Fibroblast of skin of right biceps (primary cell): ENCODE measurements at regions not wholly inside any gene's neighbourhood (a gene's known extent, or its start where the extent isn't known, plus 50 kb on each side); places are given as distances from the start of the nearest gene placed in this dataset.
"Not testable (repeated sequence)": the region's sequence is repeated elsewhere in the genome, so short reads cannot be mapped to it uniquely, and the experiment has no call there.

Source experiments
- DNase-seq: peaks from one replicate; pipeline ENCODE4 v3.0.0-alpha.2; 2013

DNA sequence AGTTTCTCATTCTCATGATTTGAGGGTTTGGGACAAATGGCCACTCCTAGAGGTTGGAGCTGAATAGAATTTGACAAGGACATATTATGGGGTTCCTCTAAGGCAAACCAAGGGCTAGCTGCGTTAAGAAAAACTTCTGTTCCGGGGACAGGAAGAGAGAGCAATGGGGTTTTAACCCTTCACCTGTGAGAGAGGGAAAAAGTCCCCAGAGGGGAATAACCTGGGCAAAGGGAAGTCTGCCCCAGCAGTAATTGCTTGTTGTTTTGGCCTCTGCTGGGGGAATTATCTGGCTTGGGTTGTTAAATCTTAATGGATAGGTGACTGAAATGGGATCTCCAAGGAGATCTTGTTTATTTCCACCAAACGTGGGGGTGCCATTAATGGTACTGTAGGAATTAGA lies 110.1 kb upstream of the MOCS2 start:
- DNase-seq, result no peak

DNA sequence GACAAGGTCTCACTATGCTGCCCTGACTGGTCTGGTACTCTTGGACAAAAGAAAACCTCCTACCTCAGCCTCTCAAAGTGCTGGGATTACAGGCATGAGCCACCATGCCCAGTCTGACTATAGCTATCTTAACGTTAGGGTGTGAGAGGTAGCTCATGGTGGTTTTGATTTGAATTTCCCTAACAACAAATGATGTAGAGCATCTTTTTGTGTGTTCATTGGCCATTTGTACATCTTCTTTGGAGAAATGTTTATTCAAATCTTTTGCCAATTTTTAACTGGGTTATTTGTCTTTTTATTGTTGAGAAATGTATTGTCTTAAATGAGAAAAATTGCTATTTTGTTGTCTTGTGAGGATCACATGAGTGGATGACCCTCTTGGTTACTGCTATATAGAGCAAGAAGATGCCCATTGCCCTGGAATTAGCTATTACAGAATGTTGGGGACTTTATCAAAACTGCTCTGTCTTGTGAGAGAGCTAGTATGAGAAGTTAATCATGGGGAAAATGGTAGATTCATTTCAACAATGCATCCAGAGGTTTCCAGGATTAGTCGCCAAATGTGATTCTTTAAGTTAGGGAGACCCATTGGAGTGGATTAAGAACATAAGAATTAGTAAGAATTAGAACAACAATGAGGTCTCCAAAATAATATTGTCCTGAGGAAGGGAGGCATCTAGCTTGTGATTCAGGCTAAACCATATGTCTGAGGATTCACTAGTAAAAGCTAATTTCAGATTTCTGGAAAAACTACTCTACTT lies 124.3 kb upstream of the MOCS2 start:
- peak; percentile 27 for DNase-seq

GRCh38 chr5:53236683-53237082 lies 127.1 kb upstream of the MOCS2 start:
- no peak for DNase-seq

- no peak for DNase-seq
Measured at GRCh38 chr5:53237876-53238275, 128.3 kb upstream of the MOCS2 start.

DNA sequence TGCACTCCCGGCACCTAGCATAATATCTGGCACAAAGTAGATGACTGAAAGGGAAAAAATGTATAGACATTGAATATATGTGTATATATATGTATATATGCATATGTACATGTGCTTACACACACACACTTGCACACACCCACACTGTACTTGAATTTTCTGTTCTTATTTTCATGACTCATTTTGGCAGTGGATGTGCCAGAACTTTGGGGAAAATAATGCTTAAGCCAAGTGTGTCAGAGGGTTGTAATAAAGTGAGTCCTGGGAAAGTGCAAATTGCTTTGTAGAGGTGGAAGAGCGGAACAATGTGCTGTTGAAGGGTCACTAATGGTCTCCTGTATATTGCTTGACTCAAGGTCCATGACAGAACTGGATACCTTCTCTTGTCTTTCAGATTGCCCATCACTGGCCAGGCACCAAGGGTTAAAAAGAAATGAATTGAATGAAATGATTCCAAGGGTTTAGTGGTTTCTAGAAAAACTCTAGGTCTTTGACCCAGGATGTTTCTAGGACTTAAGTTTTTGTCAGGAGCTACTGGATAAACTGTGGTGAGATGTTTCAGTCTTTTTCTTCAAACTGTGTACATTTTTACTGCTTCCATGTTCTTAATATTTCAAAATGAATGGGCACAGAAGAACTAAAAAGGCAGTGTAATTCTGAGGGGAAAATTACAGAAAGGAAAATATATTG lies 129.9 kb upstream of the MOCS2 start:
- peak; percentile 14 for DNase-seq

DNA sequence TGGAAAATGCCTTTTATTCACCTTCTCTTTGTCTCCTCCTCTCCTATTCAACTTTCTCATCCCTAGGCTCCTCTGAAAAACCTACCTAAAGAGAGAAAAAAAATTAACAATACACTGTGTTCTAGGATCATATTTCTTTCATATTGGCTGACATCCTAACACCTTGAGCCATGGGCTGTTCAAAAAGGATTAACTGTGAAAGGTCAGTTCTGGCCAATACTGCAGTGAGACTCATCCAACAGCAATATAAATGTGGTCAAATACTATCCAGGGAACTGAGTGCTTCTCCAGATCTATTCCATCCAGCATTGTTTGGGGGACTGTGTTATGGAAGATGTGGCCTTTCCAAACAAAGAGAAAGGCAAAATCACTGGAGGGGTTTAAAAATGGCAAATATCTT lies 131.1 kb upstream of the MOCS2 start:
- no peak for DNase-seq

DNA sequence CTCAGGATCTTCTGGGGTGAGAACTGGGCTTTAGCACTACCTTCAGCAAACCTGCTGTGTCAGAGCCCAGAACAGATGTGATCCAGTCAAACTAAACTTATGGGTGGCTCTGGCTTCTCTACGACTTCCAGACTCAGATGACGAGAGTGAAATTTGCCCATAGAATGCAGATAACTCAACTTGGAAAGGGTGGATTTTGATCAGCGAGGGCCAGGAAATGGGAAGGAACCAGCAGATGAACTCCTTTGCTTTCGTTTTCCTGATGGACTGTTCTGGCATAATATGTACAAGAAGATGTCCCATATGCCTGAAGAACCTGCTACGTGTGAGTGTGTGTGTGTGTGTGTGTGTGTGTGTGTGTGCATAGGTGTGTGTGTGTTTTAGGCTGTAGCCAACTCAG lies 132.0 kb upstream of the MOCS2 start:
- no peak for DNase-seq

GRCh38 chr5:53243403-53243802 lies 133.8 kb upstream of the MOCS2 start:
- no peak for DNase-seq

- DNase-seq, result peak; percentile 93
Measured at GRCh38 chr5:53246042-53246836, 136.7 kb upstream of the MOCS2 start.

DNA sequence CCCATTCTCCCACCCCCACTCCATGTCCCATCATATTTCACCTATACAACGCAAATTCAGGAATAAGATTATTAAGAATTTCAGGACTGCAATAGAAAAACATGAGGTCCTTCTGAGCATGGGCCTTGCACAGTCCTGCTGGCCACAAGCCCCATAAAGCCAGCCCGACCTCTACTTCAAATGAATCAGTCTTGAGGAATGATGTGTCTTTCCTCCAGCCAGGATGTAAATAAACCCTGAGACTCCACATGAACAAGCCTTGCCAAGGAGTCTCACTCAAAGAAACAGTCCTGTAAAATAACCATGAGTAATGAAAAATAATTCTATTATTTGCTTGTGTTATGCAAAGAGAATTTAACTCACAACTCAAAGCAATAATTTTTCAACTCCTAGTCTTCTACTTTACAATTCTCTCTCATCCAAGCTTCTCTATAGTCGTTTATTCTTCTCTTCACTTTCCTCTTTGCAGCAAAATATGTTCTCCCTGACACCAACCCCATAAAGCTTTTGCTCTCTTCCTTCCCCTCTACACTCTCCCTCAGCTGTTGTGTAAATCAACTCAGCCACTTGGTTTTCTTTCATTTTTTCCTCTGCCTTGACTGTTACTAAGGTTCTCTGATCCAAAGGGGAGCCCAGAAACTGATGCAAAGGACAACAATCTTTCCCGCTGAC lies 140.1 kb upstream of the MOCS2 start:
- peak; percentile 94 for DNase-seq

GRCh38 chr5:53250201-53250550 lies 140.6 kb upstream of the MOCS2 start:
- no peak for DNase-seq

- DNase-seq, result peak; percentile 82
Measured at GRCh38 chr5:53253421-53253871, 143.9 kb upstream of the MOCS2 start.

- DNase-seq, result peak; percentile 36
Measured at GRCh38 chr5:53256746-53257145, 147.2 kb upstream of the MOCS2 start.

DNA sequence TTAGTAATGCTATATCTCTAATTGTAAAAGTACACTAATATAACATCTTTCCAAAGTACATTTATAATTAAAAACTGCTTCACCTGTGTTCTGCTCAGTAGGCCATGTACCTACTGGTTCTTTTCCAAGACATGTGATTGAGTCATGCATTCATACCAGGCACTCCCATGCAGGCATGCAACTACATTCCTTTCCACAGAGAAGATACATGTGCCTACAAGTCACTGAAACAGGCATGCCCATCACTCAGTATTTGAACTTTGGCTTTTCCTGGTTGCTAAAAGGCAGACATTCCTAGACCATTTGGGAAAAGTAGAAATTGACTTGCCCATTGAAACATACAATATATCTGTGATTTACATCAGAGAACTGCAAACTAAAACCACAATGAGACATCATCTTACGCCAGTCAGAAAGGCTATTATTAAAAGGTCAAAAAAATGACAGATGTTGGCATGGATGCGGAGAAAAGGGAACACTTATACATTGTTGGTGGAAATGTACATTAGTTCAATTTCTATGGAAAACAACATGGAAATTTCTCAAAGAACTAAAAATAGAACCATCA lies 148.3 kb upstream of the MOCS2 start:
- peak; percentile 24 for DNase-seq

DNA sequence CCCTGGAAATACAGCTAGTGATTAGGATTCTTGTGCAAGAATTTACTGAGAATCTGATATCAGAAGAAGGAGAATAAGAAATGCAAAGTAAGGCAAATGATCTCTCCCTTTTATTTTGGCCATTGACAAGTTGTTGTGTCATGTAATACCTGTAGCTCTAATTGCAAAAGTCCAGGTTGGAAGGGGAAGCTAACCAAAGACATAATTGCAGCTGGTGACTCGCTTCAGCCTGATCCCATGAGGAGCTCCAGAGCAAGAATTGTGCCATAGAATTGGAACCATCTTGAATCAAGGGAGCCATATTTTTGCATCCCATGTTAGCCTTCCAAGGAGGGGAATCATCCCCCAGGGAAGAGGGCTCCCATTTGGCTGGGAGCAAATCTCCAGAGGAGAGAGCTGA lies 149.6 kb upstream of the MOCS2 start:
- no peak for DNase-seq

DNA sequence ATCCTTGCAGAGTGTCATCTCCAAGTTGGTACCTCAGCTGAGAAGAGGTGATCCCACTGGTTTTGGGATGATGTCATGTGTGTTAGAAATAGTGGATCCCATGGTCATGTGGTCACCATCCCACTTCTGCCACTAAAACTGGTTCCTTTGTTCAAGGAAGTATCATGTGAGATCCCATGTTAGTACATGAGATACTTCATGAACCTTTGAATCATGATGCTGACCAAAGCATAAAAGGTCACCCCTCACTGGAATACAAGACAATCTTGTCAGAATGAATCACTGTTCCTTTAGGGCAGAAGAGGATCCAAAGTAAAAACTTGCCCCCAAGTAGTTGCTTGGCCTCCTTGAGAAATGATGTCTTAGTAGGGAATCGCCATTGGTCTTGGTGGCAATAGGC lies 150.9 kb upstream of the MOCS2 start:
- DNase-seq, result no peak

DNA sequence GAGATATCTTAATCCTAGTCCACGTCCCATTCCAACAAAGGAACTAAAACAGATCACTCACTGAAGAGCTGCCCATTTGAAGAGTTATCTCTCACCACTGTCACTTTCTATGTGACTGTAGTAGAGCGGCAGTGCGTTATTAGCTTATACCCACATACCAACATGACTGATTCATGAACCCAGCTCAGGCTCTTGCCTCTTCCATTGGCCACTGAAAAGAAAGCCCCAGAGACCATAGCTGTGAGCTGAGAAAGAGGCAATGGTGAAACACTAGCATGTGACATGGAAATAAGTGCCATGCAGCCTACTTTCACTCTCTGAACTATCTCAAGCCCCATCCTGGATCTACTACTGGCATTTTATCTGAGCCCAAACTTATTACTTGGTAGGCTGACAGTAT lies 151.7 kb upstream of the MOCS2 start:
- peak; percentile 57 for DNase-seq

DNA sequence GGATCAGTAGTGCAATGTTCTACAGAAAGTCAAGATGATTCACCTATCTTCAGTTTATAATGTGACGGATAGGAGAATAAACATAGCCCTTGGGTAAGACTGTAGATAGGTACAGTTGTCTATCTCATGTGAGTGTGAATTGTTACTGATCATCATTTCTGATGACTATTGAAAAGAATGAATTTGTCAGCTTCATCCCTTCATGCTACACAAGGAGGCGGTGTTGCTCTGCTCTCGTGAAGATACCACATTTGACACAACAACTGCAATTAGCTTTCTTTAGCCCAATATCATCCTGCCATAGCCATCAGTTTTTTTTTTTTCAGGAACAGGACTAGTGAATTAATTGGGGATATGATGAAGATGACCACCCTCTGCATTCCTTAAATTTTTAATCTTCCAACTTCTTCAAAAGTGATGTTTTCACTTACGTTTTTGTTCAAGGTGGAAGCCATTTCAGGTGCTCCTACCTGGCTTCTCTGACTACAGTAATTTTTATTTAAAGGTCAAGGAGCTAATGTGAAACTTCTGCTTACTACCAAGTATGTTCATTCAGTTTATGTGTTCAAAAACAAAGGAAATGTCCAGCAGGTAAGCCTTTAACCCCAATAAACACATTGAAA lies 152.9 kb upstream of the MOCS2 start:
- DNase-seq, result peak; percentile 61

DNA sequence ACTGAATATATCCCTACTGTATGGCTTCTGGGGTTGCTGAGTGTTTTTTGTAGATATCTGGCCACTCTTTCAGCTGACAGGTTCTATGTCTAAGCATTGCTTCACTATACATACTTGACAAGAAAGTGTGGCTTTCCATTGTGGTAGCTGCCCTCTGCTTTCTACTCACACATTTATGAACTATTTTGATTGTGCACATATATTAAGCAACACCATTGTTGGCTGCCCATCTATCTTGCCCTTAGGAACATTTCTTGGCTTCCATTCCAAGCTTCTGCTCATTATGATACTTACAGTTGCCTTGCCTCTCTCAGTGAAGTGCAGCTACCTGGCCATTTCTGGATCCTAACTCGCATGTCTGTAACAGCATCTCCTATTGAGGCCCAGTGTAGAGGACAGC lies 153.6 kb upstream of the MOCS2 start:
- DNase-seq, result no peak

DNA sequence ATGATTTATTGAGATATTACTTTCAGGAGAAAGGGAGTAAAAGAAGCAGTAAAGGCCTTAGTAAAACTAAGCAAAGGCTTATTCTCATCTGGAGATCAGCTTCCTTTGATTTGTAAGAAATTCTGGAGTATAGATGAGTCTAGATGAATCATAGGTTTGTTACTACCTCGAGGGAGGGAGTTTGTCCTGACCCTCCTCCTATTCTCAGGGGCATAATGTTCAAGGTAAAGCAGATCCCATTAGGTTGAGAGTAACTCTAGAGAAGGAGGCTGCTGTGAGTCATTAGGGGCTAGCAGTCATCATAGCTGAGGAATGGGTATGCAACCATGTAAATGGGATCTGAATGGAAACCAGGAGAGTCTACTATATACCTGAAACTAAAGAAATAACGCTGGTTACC lies 155.5 kb upstream of the MOCS2 start:
- DNase-seq, result no peak

- DNase-seq, result not testable (repeated sequence)
Measured at GRCh38 chr5:53268241-53268640, 158.7 kb upstream of the MOCS2 start.

DNA sequence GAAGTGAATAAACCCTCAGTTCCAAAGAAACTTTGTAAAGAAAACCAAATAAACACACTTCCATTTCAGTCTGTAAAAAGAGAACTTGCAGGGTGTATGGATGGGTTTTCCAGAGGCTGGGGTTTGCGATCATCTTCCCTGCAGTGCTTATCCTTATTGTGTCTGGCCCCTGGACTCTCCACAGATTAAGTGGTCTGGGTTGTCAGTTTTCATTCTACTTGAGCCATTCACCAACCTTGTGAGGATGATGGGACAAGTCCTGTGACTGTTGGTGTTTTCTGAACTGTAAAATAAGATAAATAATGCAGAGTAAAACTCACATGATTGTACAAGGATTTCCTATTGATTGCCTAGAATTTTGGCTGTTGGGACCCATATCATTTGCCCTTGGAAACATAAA lies 166.1 kb upstream of the MOCS2 start:
- DNase-seq, result no peak
